Esophagus muscularis mucosa (tissue), 3 donors: ENCODE measurements at regions not wholly inside any gene's neighbourhood (a gene's known extent, or its start where the extent isn't known, plus 50 kb on each side); places are given as distances from the start of the nearest gene placed in this dataset.

Experiments
- CTCF ChIP-seq, 3 experiments: fragments of 200-600 bp in 2 of 3; fragments of 450-650 bp in 1 of 3; sonication (generic) in 2 of 3; IDR thresholded peaks; one replicate each; pipeline ENCODE4 v1.5.1; 2017 to 2019; ENCODE audit warnings: antibody characterized with exemption in 3 of 3, mild to moderate bottlenecking in 2 of 3, moderate library complexity in 1 of 3
- POLR2AphosphoS5 ChIP-seq, 2 donors: sonication (generic); formaldehyde crosslinking; IDR thresholded peaks; one replicate each; pipeline ENCODE4 v1.6.1; 2017; ENCODE audit warnings: antibody characterized with exemption in 2 of 2

GRCh38 chr19:56919308-56919995 lies 78.9 kb upstream of the PEG3 start:
- TF ChIP-seq CTCF (IDR thresholded peaks at IDR 0.05) (no peak), POLR2AphosphoS5 (IDR thresholded peaks at IDR 0.05) (no peak)
